ENCODE measurements at regions not wholly inside any gene's neighbourhood (a gene's known extent, or its start where the extent isn't known, plus 50 kb on each side); places are given as distances from the start of the nearest gene placed in this dataset.

GRCh38 chr22:47748957-47749356 is 986.5 kb downstream of the TBC1D22A start:
- H3K36me3 ChIP-seq (ENCODE audit: control insufficient read depth, insufficient read depth, low read length) = no peaks in the 10 kb centered on the region
- DNase-seq (ENCODE audit: extremely low read depth, insufficient read length) = no peak
- no peaks in the 10 kb centered on the region for H3K27me3 ChIP-seq (replicated peaks; ENCODE audit: control insufficient read depth, insufficient read depth, low read length)
- TF ChIP-seq, protein P1, sequence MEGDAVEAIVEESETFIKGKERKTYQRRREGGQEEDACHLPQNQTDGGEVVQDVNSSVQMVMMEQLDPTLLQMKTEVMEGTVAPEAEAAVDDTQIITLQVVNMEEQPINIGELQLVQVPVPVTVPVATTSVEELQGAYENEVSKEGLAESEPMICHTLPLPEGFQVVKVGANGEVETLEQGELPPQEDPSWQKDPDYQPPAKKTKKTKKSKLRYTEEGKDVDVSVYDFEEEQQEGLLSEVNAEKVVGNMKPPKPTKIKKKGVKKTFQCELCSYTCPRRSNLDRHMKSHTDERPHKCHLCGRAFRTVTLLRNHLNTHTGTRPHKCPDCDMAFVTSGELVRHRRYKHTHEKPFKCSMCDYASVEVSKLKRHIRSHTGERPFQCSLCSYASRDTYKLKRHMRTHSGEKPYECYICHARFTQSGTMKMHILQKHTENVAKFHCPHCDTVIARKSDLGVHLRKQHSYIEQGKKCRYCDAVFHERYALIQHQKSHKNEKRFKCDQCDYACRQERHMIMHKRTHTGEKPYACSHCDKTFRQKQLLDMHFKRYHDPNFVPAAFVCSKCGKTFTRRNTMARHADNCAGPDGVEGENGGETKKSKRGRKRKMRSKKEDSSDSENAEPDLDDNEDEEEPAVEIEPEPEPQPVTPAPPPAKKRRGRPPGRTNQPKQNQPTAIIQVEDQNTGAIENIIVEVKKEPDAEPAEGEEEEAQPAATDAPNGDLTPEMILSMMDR (IDR thresholded peaks at IDR 0.05; ENCODE audit: insufficient read depth, low read length, poor library complexity, severe bottlenecking) = no peak
- no peak overlapping the region for H3K4me3 ChIP-seq (replicated peaks; ENCODE audit: low read depth, low read length)

DNA sequence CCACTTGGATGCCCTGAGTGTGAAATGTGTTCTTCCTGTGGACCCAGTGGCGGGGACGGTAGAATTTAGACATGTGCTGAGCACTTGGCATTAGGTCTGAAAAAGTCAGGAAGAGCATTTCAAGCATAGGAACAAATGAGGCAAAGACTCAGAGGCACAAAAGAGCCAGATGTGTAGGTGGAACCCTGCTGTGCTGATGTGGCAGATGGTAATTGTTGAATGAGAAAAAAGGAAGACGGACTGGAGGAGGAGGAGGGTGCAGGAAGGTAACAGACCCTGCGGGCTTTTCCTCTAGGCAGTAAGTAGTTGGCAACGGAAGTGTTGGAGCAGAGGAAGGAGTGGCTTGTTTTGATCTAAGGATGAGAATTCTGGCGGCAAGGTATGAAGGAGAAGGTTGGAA is 985.8 kb downstream of the TBC1D22A start:
- DNase-seq (ENCODE audit: extremely low read depth, insufficient read length) = no peak
- Histone ChIP-seq H3K4me3 (replicated peaks; ENCODE audit: low read depth, low read length) (no peak overlapping the region), H3K36me3 (ENCODE audit: control insufficient read depth, insufficient read depth, low read length) (no peaks in the 10 kb centered on the region), H3K27me3 (replicated peaks; ENCODE audit: control insufficient read depth, insufficient read depth, low read length) (no peaks in the 10 kb centered on the region)
- TF ChIP-seq, protein P1 (IDR thresholded peaks at IDR 0.05; ENCODE audit: insufficient read depth, low read length, poor library complexity, severe bottlenecking) = no peak

GRCh38 chr22:47740109-47740805 is 977.8 kb downstream of the TBC1D22A start:
- no peaks in the 10 kb centered on the region for H3K36me3 ChIP-seq (ENCODE audit: control insufficient read depth, insufficient read depth, low read length)
- H3K27me3 ChIP-seq (replicated peaks; ENCODE audit: control insufficient read depth, insufficient read depth, low read length) = no peaks in the 10 kb centered on the region
- TF ChIP-seq, protein P1 (IDR thresholded peaks at IDR 0.05; ENCODE audit: insufficient read depth, low read length, poor library complexity, severe bottlenecking) = no peak
- no peak overlapping the region for H3K4me3 ChIP-seq (replicated peaks; ENCODE audit: low read depth, low read length)
- DNase-seq (ENCODE audit: extremely low read depth, insufficient read length) = no peak

DNA sequence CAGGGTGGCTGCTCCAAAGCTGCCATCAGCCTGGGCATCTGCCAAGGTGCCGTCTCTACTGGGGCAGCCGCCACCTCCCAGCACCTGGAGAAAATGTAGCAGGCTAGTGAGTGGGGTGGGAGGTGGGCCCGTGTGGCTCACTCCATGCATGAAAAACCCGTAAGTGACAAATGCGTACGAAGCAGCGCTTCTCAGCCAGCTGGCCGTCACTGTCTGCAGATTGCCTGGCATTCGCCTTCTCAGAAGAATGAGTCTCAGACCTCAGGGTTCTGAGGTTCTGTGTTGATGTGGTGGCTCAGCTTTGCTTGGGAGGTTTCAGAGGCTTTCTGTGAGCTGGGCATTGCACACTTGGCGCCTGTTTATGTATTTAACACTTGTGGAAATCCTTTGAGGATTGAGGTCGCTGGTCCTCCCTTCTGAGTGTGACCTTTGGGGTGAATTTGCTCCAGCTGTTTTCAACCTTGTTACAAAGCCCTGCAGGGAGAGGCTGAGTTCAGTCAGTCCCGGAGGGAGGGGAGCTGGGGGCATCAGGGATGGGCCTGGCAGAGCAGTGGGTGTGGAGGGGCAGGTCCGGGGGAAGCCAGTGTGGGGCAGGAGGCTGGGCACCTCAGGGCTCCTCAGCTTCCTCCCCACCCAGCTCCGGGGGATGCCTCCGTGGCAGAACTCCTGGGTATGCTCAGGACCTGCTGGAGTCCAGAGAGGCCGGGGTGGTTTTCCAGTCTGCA is 977.0 kb downstream of the TBC1D22A start:
- TF ChIP-seq, protein P1 (IDR thresholded peaks at IDR 0.05; ENCODE audit: insufficient read depth, low read length, poor library complexity, severe bottlenecking) = no peak

GRCh38 chr22:47738472-47739013 is 976.1 kb downstream of the TBC1D22A start:
- no peaks in the 10 kb centered on the region for H3K36me3 ChIP-seq (ENCODE audit: control insufficient read depth, insufficient read depth, low read length)
- TF ChIP-seq, protein P1 (IDR thresholded peaks at IDR 0.05; ENCODE audit: insufficient read depth, low read length, poor library complexity, severe bottlenecking) = no peak
- no peak for DNase-seq (ENCODE audit: extremely low read depth, insufficient read length)
- no peaks in the 10 kb centered on the region for H3K27me3 ChIP-seq (replicated peaks; ENCODE audit: control insufficient read depth, insufficient read depth, low read length)
- H3K4me3 ChIP-seq (replicated peaks; ENCODE audit: low read depth, low read length) = no peak overlapping the region

More for the DNA sequence above, 977.0 kb downstream of the TBC1D22A start:
- H3K36me3 ChIP-seq (ENCODE audit: control insufficient read depth, insufficient read depth, low read length) = no peaks in the 10 kb centered on the region
- DNase-seq (ENCODE audit: extremely low read depth, insufficient read length) = no peak
- no peaks in the 10 kb centered on the region for H3K27me3 ChIP-seq (replicated peaks; ENCODE audit: control insufficient read depth, insufficient read depth, low read length)
- H3K4me3 ChIP-seq (replicated peaks; ENCODE audit: low read depth, low read length) = no peak overlapping the region
